HG03571 (cell line): ENCODE measurements at regions not wholly inside any gene's neighbourhood (a gene's known extent, or its start where the extent isn't known, plus 50 kb on each side); places are given as distances from the start of the nearest gene placed in this dataset.
"Not testable (repeated sequence)": the region's sequence is repeated elsewhere in the genome, so short reads cannot be mapped to it uniquely, and the experiment has no call there.

ENCODE experiments used
- ATAC-seq: cut with Tn5 transposase; IDR thresholded peaks from one replicate; pipeline ENCODE4 v1.9.1; 2021; ENCODE audit not compliant: unreplicated experiment

DNA sequence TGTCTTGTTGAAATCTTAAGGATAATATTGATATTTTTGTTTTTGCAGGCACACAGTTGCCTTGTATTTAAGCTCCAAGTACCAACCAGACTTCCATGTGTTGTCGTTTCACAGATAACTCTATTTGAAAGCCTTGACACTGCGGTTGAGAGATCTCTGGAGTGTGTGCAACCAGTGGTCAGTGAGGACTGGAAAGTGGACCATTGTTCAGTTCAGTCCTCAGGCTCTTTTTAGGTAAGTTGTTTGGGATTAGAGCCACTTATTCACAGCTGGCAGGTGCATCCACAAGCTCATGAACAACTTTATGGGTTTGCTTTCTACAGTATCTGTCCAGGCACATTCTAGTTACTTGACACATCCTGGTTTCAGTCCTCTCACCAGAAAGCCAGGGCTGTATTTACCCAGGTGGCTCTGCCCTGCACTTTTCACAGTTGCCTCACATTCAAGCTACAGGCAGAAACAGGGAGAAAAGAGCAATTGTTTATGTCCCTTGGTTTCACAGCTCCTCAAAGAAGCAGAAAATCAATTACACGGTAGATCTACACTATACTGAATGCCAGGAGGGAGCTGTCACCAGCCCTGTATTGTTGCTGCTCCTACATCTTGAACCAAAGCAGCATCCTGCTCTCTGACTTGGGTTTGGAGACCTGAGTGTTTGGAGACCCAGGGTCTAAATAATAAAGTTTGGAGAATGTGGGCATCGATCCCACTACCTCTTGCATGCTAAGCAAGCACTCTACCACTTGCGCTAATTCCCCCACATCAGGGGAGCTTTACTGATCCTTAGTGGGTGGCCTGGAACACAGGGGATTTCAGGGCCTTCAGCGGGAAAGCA, 543.3 kb downstream of the PRIM2 start:
- ATAC-seq = not testable (repeated sequence)

DNA sequence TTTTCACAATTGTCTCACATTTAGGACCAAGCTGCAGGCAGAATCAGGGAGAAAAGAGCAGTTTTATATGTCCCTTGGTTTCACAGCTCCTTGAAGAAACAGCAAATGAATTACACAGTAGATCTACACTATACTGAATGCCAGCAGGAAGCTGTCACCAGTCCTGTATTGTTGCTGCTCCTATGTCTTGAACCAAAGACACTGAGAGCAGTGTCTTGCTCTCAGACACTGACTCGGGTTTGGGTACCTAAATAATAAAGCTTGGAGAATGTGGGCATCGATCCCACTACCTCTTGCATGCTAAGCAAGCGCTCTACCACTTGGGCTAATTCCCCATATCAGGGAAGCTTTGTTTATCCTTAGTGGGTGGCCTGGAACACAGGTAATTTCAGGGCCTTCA, 552.7 kb downstream of the PRIM2 start:
- not testable (repeated sequence) for ATAC-seq

DNA sequence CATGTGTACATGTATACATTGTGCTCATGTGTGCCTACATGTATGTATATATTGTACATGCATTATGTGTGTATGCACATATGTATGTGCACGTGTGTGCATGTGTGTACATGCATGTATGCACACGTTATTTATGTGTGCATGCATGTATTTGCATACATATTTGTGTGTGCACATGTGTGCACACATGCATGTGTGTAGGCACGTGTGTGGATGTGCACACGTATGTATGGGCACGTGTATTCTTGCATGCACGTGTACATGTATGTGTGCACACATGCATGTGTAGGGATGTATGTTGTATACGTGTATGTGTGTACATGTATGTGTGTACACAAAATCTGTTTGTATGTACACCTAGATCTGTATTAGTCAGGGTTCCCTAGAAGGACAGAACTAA, 556.0 kb downstream of the PRIM2 start:
- not testable (repeated sequence) for ATAC-seq

DNA sequence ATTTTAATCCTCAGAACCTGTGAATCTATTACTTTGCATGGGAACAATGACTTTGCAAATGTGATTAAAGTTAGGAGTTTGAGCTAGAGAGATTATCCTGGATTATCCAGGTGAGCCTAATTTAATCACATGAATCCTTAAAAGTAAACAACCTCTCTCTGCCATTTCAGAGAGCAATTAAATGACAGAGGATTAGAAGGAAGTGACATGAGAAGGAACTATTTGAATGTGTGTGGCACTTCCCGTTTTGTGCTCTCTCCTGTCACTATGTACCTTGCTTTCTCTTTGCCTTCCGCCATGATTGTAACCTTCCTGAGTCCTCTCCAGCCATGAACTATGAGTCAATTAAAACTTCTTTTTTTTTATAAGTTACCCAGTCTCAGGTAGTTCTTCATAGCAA, 559.2 kb downstream of the PRIM2 start:
- not testable (repeated sequence) for ATAC-seq

DNA sequence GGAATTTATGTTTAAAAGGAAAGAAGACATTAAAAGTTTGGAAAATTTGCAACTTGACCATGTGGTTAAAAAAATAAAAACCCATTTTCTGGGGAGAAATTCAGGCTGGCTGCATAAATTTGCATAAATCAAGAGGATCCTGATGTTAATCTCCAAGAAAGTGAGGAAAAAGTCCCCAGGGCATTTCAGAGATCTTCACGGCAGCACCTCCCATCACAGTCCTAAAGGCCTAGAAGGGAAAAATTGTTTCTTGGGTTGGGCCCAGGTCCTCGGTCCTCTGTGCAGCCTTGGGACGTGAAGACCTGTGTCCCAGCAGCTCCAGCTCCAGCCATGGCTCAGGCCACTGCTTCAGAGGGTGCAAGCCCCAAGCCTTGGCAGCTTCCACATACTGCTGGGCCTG, 560.3 kb downstream of the PRIM2 start:
- ATAC-seq = not testable (repeated sequence)

DNA sequence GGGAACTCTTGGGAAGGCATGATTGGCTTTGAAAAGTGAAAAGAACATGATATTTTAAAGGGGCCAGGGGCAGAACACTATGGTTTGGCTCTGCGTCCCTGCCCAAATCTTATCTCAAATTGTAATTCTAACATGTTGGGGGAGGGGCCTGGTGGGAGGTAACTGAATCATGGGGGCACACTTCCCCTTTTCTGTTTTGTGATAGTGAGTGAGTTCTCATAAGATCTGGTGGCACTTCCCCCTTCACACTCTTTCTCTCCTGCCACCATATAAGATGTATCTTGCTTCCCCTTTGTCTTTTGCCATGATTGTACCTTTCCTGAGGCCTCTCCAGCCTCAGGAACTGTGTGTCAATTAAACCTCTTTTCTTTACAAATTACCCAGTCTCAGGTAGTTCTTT, 561.4 kb downstream of the PRIM2 start:
- ATAC-seq = not testable (repeated sequence)

DNA sequence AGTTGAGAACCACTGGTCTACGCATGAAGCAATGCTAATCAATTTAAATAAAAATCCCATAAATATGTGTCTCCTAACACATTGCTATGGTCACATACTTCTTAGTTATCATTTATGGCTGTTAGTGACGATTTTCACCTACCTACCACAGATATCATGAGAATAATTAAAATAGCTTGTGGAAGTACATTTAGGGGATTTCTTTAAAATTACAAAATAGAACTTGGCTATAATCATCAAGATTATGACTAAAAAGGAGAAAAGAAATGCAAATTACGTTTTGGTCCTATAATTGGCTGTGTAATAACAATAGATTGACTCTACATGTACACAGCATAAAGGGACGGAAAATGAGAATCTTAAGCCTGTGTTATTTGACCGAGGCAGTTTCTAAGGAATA, 581.4 kb downstream of the PRIM2 start:
- peak; percentile 52 for ATAC-seq

DNA sequence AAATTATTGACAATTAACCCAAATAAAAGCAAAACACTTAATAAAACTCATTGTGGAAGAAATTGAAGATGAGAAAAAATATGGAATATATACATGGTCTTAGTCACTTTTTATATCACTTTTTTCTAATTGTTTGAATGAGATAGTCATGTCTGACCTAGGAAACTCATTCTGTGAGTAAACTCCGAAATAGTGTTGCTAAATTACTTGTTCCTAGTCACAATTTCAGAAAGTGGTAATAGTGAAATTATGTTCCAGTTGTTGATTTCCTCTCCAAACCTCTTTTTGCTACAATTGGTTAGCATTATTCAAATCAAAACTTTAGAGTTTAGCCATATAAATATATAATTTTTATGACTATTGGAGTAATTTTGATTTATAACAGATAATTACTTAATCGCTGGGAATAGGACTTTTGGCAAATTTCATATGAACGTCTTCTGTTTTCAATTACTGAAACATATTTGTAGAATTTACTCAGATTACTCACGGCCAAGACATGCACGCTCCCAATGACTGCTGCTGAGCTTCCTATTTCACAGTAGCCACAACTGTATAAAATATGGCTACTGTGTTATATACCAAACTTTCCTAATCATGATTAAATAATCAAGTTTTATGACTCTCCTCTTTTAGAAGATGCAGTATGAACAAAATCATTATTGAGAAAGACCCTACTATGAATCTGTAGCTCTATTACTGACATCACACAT, 583.4 kb downstream of the PRIM2 start:
- ATAC-seq = not testable (repeated sequence)

DNA sequence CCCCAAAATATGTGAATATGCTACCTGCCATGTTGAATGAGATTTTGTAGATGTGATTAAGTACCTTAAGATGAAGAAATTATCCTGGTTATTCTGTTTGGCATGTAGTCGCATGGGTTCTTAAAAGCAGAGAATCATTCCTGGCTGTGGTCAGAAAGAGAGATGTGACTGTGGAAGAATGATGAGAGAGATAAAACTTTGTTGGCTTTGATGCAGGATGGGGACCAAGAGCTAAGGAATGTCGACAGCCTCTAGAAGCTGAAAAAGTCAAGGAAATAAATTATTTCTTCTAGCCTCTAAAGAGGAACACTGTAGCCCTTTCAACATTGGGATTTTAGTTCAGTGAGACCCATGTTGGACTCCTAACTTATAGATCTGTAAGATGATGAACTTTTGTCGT, 584.0 kb downstream of the PRIM2 start:
- not testable (repeated sequence) for ATAC-seq

DNA sequence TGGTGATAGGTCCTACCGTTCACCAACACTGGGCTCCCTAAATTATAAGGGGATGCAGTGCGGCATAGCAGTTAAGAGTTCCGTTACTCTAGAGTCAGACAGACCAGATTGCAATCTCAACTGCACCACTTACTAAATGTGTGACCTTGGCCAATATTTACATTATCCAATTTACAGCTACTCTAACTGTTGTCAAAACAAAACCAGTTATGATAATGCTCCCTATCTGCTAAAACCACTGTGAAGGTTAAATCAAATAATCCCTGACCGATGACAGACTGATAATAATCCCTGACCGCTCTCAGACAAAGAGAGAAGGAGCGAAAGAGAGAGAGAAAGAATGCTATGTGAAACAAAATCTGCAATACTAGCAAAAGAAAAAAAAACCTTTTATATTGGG, 586.9 kb downstream of the PRIM2 start:
- not testable (repeated sequence) for ATAC-seq

DNA sequence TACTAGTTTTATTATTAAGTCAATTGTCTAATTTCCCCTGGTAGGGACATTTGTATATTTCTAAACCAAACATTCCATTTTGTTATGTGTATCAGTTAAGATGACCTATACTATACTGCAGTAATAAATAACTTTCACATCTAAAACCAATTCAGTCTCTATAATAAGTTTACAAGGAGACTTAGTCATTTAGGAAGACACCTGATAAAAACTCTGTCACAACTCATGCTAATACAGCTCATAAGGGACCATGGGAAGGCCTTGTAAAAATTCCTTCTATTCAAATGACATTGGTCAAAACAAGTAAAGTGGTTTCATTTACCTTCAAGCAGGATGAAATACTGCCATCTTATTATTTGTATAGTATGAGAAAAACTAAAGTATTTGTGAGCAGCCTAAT, 597.9 kb downstream of the PRIM2 start:
- ATAC-seq = not testable (repeated sequence)

DNA sequence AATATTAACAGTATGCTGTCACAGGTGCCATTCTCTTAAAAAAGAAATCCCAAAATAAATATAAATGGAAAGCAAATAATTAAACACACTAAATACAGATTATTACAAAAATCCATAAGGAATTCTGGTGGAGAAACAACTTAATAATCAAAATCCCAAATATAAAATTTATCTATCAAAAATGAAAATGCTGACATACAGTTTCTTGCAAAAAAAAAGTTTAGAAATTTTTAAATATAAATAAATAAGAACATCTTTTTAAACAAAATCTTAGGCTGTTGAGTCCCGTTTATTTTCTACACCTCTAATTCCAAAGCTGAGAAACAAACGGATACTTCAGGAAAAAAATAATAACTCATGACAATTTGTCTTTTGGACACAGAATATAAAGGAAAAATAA, 625.5 kb downstream of the PRIM2 start:
- ATAC-seq = not testable (repeated sequence)

DNA sequence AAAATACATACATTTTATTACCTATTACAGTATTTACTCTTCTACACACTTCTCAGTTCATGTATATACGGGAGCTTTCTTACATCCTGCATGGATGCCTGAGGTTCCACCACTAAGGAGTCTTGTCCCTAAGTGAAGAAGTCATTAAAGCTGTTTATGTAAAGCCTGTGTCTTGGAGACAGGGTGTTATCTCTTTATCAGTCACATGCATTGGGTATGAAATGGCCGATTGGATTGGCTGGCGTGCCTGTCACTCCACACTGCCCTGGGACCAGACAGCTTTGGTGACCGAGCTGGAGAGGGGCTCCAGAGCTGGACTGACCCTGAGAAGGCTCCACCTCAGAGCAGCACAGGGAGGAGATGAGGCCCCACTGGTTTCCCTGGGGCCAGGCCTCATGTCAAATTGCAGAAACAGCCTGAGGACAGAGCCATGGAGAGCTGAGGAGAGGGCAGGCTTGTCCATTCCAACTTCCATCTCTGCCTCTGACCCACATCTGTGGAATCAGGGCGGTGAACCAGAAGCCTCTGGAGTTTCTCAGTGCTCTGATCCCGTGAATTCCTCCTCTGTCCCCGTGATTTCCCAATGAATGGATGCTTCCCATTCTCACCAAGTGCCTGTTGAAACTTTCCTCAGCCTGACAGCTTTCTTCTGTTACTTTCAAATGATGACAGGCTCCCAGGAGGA, 628.8 kb downstream of the PRIM2 start:
- not testable (repeated sequence) for ATAC-seq

DNA sequence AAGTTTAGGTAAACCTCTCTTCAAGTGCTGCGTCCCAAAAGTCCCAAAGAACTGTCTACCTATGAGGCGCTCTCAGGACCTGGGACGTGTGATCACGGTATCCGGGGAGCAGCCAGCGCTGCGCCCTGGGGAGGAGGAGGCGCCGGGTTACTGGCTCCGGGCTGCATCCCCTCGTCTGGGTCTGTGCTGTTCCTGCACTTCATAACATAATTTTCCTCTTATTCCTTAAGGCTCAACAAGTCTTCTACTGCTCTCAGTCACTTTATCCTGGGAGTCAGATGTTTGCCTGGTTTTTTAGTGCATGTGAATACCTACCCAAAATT, 629.3 kb downstream of the PRIM2 start:
- not testable (repeated sequence) for ATAC-seq

DNA sequence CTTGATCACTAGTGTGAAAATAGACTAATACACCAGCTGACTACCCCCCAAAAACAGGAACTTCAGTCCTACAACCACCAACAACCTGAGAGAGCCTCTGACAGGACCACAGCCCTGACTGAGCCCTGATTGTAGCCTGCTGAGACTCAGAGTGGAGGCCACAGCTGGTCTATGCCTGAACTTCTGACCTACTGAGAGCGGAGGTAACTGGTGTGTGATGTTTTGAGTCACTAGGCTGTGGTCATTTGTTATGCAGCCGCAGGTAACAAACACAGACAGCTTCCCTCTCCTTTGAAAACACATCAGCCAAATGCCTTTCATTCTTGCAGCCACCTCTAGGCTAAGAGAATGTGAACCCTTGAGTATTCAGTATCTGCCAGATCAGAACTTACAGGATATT, 631.1 kb downstream of the PRIM2 start:
- not testable (repeated sequence) for ATAC-seq

DNA sequence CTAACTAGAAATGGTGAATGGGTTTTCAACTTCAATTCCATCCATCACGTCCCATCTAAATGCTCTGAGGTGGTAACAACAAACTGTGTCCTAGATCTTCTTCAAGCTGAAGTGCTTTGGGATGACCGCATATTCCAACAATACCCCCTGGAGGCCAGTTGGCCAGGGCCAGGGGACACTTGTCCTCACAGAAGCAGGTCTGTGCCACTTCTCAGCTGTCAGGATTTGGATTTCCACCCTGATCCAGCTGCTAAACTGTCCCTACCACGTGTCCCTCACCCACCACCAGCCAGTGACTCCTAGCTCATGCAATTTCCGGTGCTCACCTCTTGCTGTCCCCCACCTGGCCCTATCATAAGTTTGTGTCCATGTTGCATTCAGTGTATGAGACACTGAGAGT, 633.0 kb downstream of the PRIM2 start:
- not testable (repeated sequence) for ATAC-seq

DNA sequence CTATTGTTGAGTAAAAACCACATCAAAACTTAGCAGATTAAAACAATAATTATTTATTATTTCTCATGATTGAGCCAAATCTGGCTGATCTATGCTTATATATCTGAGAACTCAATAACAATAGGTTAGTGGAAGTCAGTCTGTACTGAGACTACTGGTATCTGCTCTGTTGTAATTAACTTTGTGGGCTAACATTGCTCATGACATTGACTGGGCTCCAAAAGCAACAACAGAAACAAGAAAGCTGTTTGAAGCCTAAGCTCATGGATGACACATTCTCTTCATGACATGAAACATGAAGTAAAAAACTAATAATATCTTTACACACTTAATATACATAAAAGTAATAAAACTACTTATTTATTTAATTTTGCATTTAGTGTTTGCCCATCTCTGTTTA, 649.3 kb downstream of the PRIM2 start:
- not testable (repeated sequence) for ATAC-seq

DNA sequence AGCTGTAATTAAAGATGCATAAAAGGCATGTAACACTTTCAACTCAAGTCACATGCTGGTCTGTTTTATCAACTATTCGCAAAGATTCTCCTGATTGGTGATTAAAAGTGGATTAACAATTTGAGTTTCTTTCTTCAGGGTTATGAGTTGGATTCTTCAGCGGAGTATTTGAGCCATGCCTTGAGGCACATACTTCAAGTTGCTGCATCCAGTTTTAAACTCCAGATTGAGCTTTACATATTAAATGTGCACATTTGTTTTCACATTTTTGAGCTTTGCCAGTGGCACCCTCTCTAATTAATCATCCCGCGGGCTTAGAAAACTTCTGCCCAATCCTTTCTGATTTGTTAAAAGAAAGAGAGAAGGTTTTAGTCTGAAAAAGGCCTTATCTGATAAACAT, 654.5 kb downstream of the PRIM2 start:
- not testable (repeated sequence) for ATAC-seq

DNA sequence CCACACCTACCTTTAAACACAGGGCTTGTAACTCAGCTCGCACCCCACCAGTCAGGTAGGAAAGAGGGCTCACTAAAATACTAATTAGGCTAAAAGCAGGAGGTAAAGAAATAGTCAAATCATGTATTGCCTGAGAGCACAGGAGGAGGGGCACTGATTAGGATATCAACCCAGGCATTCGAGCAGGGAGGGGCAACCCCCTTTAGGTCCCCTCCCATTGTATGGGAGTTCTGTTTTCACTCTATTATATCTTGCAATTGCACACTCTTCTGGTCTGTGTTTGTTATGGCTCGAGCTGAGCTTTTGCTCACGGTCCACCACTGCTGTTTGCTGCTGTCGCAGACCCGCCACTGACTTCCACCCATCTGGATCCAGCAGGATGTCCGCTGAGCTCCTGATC, 657.2 kb downstream of the PRIM2 start:
- no peak for ATAC-seq

DNA sequence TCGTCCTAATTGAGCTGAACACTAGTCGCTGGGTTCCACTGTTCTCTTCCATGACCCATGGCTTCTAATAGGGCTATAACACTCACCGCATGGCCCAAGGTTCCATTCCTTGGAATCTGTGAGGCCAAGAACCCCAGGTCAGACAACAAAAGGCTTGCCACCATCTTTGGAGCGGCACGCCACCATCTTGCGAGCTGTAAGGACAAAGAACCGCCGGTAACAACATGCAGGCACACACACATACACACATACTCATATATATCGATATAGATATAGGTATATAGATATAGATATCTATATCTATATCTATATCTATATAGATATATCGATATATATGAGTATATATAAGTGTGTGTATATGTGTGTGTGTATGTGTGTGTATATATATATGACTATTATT, 657.7 kb downstream of the PRIM2 start:
- not testable (repeated sequence) for ATAC-seq

DNA sequence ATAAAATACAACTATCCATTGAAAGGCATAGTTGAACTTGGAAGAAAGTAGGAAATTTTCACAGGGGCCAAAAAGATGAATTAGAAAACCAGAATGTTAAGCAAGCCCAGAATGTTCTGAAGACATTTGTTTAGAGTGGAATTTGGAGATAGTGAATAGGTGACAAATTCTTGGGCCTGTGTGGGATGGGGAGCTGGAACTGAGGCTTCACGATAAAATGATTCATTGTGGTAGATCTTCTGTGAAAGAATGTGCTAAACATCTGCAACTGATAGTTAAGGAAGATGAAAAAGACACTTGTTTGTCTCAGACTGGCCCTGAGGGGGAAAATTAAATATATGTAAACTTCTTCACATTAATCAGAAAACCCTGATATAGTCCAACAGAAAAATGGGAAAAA, 658.9 kb downstream of the PRIM2 start:
- ATAC-seq = not testable (repeated sequence)

DNA sequence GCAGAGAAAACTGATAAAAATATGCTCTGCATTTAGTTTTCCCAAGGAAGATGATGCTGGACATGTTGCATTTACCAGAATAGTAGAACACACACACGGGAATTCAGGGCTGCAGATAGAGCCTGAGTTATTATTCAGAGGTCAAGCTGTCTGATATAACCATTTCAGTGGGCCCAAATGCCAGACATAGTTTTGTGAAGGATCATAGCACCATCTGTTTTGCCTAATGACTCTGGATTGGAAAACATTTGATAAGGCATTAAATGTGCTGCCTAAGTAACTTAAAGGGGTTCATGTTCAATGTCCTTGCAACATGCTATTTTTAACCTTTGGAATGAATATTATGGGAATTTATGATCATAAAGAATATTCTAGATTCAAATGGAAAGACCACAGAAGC, 666.2 kb downstream of the PRIM2 start:
- not testable (repeated sequence) for ATAC-seq
